ENCODE measurements at regions not wholly inside any gene's neighbourhood (a gene's known extent, or its start where the extent isn't known, plus 50 kb on each side); places are given as distances from the start of the nearest gene placed in this dataset.

DNA sequence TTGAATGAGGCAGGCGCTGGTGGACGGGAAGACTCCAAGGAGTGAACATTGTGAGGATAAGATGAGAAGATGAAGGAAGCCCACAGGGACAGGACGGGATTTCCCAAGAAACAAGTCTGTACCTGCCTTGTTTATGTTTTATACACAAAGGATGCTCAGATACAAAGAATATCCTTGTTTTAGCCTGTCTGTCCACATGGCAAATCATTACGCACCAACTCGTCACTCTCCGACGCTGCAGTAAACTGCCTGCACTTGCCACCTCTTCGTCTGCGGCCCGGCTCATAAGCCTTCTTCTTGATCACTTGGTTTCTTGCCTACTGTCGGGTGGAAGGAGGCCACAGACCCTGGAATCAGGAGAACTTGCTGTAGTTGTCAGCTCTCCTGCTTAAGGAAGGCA, 85.4 kb downstream of the CD83 start:
- Histone ChIP-seq H3K27ac (no peak overlapping the region), H3K79me2 (ENCODE audit: low read depth) (no peaks in the 10 kb centered on the region), H4K20me1 (ENCODE audit: insufficient read depth) (no peaks in the 10 kb centered on the region), H3K36me3 (ENCODE audit: low read depth) (no peaks in the 10 kb centered on the region), H3K9me3 (ENCODE audit: insufficient read depth, low read depth) (peaks cover 4% of the 10 kb centered on the region; the same call in 1 of the 2 replicates), H3K27me3 (ENCODE audit: insufficient read depth, low read depth) (no peaks in the 10 kb centered on the region), H3K4me2 (no peak overlapping the region), H2AFZ (no peak overlapping the region), H3K4me3 (no peak overlapping the region), H3F3A (ENCODE audit: insufficient read depth, low read depth) (no peaks in the 10 kb centered on the region), H3K9me2 (ENCODE audit: insufficient read depth) (no peaks in the 10 kb centered on the region; the same call in 1 of the 2 replicates), H3K4me1 (replicated peaks; ENCODE audit: insufficient read depth) (no peaks in the 10 kb centered on the region)
- intact Hi-C loops (cut with micrococcal nuclease; ENCODE audit: unreplicated experiment) = no loop called here
- DNase-seq = no peak
- ChIA-PET POLR2A (ENCODE audit: unreplicated experiment) (no interaction called here), CTCF (no interaction called here)
- TF ChIP-seq EZH2 (IDR thresholded peaks at IDR 0.05; ENCODE audit: low read depth) = no peak
- TF ChIP-seq, protein P1, sequence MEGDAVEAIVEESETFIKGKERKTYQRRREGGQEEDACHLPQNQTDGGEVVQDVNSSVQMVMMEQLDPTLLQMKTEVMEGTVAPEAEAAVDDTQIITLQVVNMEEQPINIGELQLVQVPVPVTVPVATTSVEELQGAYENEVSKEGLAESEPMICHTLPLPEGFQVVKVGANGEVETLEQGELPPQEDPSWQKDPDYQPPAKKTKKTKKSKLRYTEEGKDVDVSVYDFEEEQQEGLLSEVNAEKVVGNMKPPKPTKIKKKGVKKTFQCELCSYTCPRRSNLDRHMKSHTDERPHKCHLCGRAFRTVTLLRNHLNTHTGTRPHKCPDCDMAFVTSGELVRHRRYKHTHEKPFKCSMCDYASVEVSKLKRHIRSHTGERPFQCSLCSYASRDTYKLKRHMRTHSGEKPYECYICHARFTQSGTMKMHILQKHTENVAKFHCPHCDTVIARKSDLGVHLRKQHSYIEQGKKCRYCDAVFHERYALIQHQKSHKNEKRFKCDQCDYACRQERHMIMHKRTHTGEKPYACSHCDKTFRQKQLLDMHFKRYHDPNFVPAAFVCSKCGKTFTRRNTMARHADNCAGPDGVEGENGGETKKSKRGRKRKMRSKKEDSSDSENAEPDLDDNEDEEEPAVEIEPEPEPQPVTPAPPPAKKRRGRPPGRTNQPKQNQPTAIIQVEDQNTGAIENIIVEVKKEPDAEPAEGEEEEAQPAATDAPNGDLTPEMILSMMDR (conservative IDR thresholded peaks at IDR 0.05) = no peak
- no TSS peak for BruUV-seq (replicated peaks)

DNA sequence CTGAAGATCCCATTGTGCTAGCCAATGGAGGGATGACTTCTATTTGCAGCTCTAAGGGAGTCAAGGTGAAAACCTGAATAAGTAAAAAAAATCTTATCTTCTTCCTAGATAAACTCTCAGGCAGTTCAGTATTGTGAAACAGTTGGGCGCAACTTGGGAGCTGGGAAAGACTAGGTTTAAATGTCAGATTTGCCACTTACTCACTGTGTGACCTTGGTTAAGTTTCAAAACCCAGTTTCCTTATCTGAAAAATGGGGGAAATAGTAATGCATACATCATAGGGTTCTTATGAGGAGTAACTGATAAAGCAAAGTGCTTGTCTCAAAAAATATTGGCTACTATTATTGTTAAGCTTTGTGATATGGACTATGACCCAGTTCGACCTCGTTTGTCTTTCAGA, 88.8 kb downstream of the CD83 start:
- Histone ChIP-seq H3K4me3 (no peak overlapping the region), H3K9me3 (ENCODE audit: insufficient read depth, low read depth) (no peaks in the 10 kb centered on the region), H3K9me2 (ENCODE audit: insufficient read depth) (no peaks in the 10 kb centered on the region), H3K27me3 (ENCODE audit: insufficient read depth, low read depth) (no peaks in the 10 kb centered on the region), H2AFZ (no peak overlapping the region), H3K4me1 (replicated peaks; ENCODE audit: insufficient read depth) (peaks cover 6% of the 10 kb centered on the region), H3K4me2 (no peak overlapping the region), H4K20me1 (ENCODE audit: insufficient read depth) (no peaks in the 10 kb centered on the region), H3K36me3 (ENCODE audit: low read depth) (no peaks in the 10 kb centered on the region), H3K27ac (no peak overlapping the region), H3F3A (ENCODE audit: insufficient read depth, low read depth) (peaks cover 4% of the 10 kb centered on the region; the same call in 1 of the 2 replicates), H3K79me2 (ENCODE audit: low read depth) (no peaks in the 10 kb centered on the region)
- ChIA-PET POLR2A (ENCODE audit: unreplicated experiment) (no interaction called here), CTCF (no interaction called here)
- no peak for TF ChIP-seq EZH2 (IDR thresholded peaks at IDR 0.05; ENCODE audit: low read depth)
- TF ChIP-seq, protein P1 (conservative IDR thresholded peaks at IDR 0.05) = no peak
- no TSS peak for BruUV-seq (replicated peaks)
- no peak for DNase-seq
- intact Hi-C loops (cut with micrococcal nuclease; ENCODE audit: unreplicated experiment) = no loop called here

DNA sequence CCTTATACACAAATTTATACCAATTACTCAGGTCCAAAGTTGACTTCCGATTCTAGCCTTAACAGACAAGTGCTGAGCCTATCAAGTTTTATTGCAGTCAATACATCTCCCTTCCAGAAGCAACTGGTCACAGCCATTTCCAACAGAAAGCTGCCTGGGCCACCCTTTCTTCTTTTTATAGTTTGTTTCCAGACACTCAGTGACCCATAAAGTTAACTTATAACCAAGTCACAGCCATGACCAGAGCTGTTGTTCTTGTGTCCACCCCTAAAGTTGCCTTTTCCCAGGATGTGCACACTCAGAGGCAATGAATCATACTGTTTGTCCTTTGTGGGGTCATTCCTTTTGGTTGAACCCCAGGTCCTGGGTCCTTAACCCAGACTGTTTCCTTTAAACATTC, 89.9 kb downstream of the CD83 start:
- no peaks in the 10 kb centered on the region for H3K9me3 ChIP-seq (ENCODE audit: insufficient read depth, low read depth)
- no peak overlapping the region for H3K4me2 ChIP-seq
- peaks cover 4% of the 10 kb centered on the region; the same call in 1 of the 2 replicates for H3F3A ChIP-seq (ENCODE audit: insufficient read depth, low read depth)
- no peaks in the 10 kb centered on the region for H3K27me3 ChIP-seq (ENCODE audit: insufficient read depth, low read depth)
- no peak for DNase-seq
- no peaks in the 10 kb centered on the region for H3K9me2 ChIP-seq (ENCODE audit: insufficient read depth)
- H4K20me1 ChIP-seq (ENCODE audit: insufficient read depth) = no peaks in the 10 kb centered on the region
- peaks cover 14% of the 10 kb centered on the region for H3K4me1 ChIP-seq (replicated peaks; ENCODE audit: insufficient read depth)
- TF ChIP-seq, protein P1 (conservative IDR thresholded peaks at IDR 0.05) = no peak
- no peak for TF ChIP-seq EZH2 (IDR thresholded peaks at IDR 0.05; ENCODE audit: low read depth)
- intact Hi-C loops (cut with micrococcal nuclease; ENCODE audit: unreplicated experiment) = no loop called here
- H3K36me3 ChIP-seq (ENCODE audit: low read depth) = no peaks in the 10 kb centered on the region
- H3K4me3 ChIP-seq = no peak overlapping the region
- no peak overlapping the region for H3K27ac ChIP-seq
- no TSS peak for BruUV-seq (replicated peaks)
- no peaks in the 10 kb centered on the region for H3K79me2 ChIP-seq (ENCODE audit: low read depth)
- CTCF ChIA-PET = no interaction called here
- no peak overlapping the region for H2AFZ ChIP-seq
- POLR2A ChIA-PET (ENCODE audit: unreplicated experiment) = no interaction called here
